ENCODE measurements at regions not wholly inside any gene's neighbourhood (a gene's known extent, or its start where the extent isn't known, plus 50 kb on each side); places are given as distances from the start of the nearest gene placed in this dataset.

DNA sequence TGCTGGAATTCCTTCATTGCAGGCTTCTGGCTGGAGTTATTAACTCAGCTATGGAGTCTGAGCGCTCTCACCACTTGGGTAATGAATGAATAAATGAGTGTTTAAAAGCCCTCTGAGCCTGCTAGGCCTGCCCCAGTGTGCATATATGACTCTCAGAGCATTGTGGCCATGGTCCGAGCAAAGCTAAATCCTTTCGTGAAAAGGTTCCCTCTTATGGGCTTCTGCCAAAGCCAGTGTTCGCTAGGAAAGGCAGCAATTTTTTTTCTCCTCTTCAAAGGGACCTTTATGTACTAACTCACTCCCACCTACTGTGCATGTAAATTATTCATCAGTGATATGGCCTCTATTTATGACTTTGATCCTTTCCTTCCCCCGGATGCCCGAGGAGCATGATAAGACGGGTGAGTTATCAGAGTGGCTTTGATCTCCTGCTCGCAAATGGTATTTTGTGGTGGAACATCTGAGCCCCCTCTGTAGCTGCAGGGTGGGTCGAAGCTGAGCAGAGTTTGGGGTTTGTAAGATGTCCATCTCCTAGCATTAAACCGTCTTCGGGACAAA is 88.6 kb downstream of the LINC00237 start (continued):
- TF ChIP-seq, protein P1, sequence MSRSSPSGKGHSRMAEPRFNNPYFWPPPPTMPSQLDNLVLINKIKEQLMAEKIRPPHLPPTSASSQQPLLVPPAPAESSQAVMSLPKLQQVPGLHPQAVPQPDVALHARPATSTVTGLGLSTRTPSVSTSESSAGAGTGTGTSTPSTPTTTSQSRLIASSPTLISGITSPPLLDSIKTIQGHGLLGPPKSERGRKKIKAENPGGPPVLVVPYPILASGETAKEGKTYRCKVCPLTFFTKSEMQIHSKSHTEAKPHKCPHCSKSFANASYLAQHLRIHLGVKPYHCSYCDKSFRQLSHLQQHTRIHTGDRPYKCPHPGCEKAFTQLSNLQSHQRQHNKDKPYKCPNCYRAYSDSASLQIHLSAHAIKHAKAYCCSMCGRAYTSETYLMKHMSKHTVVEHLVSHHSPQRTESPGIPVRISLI (CRISPR knock-in tag; IDR thresholded peaks at IDR 0.05; ENCODE audit: borderline replicate concordance): peak; percentile 98
- TF ChIP-seq, protein P2, sequence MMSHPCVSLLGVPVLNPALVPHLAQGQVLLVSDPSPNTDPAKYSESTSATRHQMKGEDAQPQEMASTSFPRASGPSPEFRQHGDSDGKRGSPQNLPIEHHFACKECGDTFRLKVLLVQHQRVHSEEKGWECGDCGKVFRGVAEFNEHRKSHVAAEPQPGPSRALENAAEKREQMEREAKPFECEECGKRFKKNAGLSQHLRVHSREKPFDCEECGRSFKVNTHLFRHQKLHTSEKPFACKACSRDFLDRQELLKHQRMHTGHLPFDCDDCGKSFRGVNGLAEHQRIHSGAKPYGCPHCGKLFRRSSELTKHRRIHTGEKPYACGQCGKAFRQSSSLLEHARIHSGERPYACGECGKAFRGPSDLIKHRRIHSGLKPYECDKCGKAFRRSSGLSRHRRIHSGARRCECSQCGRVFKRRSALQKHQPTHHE (CRISPR knock-in tag; IDR thresholded peaks at IDR 0.05; ENCODE audit: borderline replicate concordance): no peak
- TF ChIP-seq, protein P3, sequence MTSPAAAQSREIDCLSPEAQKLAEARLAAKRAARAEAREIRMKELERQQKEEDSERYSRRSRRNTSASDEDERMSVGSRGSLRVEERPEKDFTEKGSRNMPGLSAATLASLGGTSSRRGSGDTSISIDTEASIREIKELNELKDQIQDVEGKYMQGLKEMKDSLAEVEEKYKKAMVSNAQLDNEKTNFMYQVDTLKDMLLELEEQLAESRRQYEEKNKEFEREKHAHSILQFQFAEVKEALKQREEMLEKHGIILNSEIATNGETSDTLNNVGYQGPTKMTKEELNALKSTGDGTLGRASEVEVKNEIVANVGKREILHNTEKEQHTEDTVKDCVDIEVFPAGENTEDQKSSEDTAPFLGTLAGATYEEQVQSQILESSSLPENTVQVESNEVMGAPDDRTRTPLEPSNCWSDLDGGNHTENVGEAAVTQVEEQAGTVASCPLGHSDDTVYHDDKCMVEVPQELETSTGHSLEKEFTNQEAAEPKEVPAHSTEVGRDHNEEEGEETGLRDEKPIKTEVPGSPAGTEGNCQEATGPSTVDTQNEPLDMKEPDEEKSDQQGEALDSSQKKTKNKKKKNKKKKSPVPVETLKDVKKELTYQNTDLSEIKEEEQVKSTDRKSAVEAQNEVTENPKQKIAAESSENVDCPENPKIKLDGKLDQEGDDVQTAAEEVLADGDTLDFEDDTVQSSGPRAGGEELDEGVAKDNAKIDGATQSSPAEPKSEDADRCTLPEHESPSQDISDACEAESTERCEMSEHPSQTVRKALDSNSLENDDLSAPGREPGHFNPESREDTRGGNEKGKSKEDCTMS (CRISPR knock-in tag; conservative IDR thresholded peaks at IDR 0.05): 0 out of 2 replicates have a peak, but pooled peaks have one; percentile 64
- TF ChIP-seq, protein P4, sequence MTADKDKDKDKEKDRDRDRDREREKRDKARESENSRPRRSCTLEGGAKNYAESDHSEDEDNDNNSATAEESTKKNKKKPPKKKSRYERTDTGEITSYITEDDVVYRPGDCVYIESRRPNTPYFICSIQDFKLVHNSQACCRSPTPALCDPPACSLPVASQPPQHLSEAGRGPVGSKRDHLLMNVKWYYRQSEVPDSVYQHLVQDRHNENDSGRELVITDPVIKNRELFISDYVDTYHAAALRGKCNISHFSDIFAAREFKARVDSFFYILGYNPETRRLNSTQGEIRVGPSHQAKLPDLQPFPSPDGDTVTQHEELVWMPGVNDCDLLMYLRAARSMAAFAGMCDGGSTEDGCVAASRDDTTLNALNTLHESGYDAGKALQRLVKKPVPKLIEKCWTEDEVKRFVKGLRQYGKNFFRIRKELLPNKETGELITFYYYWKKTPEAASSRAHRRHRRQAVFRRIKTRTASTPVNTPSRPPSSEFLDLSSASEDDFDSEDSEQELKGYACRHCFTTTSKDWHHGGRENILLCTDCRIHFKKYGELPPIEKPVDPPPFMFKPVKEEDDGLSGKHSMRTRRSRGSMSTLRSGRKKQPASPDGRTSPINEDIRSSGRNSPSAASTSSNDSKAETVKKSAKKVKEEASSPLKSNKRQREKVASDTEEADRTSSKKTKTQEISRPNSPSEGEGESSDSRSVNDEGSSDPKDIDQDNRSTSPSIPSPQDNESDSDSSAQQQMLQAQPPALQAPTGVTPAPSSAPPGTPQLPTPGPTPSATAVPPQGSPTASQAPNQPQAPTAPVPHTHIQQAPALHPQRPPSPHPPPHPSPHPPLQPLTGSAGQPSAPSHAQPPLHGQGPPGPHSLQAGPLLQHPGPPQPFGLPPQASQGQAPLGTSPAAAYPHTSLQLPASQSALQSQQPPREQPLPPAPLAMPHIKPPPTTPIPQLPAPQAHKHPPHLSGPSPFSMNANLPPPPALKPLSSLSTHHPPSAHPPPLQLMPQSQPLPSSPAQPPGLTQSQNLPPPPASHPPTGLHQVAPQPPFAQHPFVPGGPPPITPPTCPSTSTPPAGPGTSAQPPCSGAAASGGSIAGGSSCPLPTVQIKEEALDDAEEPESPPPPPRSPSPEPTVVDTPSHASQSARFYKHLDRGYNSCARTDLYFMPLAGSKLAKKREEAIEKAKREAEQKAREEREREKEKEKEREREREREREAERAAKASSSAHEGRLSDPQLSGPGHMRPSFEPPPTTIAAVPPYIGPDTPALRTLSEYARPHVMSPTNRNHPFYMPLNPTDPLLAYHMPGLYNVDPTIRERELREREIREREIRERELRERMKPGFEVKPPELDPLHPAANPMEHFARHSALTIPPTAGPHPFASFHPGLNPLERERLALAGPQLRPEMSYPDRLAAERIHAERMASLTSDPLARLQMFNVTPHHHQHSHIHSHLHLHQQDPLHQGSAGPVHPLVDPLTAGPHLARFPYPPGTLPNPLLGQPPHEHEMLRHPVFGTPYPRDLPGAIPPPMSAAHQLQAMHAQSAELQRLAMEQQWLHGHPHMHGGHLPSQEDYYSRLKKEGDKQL (CRISPR knock-in tag; IDR thresholded peaks at IDR 0.05; ENCODE audit: low read depth): peak; percentile 91; the same call in 1 of the 2 replicates
- no peak for TF ChIP-seq ZNF567 (CRISPR knock-in tag; IDR thresholded peaks at IDR 0.05; ENCODE audit: borderline replicate concordance)
- TF ChIP-seq KDM6A (CRISPR knock-in tag; IDR thresholded peaks at IDR 0.05; ENCODE audit: low read depth): 0 out of 2 replicates have a peak, but pooled peaks have one; percentile 29
- TF ChIP-seq, protein P5, sequence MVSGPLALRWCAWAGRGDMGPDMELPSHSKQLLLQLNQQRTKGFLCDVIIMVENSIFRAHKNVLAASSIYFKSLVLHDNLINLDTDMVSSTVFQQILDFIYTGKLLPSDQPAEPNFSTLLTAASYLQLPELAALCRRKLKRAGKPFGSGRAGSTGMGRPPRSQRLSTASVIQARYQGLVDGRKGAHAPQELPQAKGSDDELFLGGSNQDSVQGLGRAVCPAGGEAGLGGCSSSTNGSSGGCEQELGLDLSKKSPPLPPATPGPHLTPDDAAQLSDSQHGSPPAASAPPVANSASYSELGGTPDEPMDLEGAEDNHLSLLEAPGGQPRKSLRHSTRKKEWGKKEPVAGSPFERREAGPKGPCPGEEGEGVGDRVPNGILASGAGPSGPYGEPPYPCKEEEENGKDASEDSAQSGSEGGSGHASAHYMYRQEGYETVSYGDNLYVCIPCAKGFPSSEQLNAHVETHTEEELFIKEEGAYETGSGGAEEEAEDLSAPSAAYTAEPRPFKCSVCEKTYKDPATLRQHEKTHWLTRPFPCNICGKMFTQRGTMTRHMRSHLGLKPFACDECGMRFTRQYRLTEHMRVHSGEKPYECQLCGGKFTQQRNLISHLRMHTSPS (CRISPR knock-in tag; IDR thresholded peaks at IDR 0.05; ENCODE audit: low read depth): no peak
- no peak for TF ChIP-seq FIP1L1 (IDR thresholded peaks at IDR 0.05; ENCODE audit: borderline replicate concordance, insufficient read depth, low read depth, low read length)
- peak; percentile 54; the same call in 1 of the 2 replicates for TF ChIP-seq GATAD2A (CRISPR knock-in tag; IDR thresholded peaks at IDR 0.05)
- TF ChIP-seq RARA (CRISPR knock-in tag; IDR thresholded peaks at IDR 0.05): peak; percentile 53
- TF ChIP-seq, protein P6, sequence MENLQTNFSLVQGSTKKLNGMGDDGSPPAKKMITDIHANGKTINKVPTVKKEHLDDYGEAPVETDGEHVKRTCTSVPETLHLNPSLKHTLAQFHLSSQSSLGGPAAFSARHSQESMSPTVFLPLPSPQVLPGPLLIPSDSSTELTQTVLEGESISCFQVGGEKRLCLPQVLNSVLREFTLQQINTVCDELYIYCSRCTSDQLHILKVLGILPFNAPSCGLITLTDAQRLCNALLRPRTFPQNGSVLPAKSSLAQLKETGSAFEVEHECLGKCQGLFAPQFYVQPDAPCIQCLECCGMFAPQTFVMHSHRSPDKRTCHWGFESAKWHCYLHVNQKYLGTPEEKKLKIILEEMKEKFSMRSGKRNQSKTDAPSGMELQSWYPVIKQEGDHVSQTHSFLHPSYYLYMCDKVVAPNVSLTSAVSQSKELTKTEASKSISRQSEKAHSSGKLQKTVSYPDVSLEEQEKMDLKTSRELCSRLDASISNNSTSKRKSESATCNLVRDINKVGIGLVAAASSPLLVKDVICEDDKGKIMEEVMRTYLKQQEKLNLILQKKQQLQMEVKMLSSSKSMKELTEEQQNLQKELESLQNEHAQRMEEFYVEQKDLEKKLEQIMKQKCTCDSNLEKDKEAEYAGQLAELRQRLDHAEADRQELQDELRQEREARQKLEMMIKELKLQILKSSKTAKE (CRISPR knock-in tag; IDR thresholded peaks at IDR 0.05; ENCODE audit: borderline replicate concordance): peak; percentile 23; the same call in 1 of the 2 replicates
- TF ChIP-seq MED8 (CRISPR knock-in tag; IDR thresholded peaks at IDR 0.05; ENCODE audit: insufficient replicate concordance): peak; percentile 93
